ENCODE measurements at regions not wholly inside any gene's neighbourhood (a gene's known extent, or its start where the extent isn't known, plus 50 kb on each side); places are given as distances from the start of the nearest gene placed in this dataset.

DNA sequence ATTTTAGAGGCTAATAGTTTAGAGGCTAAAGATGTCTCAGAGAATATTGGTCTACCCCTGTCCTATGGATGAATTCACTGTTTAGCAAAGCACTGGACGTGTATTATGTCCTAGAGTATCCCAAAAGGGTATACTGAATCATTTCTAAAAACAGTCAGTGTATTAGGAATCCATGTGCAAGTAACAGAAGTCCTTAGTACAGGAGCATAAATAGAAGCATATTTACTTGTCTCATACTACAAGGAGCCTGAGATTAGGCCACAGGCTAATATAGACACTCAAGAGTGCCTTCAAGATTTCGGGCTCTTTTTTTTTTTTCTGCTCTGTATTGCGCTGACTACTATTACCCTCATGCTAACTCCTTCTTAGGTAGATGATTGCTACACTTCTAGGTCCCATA, 518.9 kb downstream of the USP25 start:
- TF ChIP-seq, protein P1, sequence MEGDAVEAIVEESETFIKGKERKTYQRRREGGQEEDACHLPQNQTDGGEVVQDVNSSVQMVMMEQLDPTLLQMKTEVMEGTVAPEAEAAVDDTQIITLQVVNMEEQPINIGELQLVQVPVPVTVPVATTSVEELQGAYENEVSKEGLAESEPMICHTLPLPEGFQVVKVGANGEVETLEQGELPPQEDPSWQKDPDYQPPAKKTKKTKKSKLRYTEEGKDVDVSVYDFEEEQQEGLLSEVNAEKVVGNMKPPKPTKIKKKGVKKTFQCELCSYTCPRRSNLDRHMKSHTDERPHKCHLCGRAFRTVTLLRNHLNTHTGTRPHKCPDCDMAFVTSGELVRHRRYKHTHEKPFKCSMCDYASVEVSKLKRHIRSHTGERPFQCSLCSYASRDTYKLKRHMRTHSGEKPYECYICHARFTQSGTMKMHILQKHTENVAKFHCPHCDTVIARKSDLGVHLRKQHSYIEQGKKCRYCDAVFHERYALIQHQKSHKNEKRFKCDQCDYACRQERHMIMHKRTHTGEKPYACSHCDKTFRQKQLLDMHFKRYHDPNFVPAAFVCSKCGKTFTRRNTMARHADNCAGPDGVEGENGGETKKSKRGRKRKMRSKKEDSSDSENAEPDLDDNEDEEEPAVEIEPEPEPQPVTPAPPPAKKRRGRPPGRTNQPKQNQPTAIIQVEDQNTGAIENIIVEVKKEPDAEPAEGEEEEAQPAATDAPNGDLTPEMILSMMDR (conservative IDR thresholded peaks at IDR 0.05; ENCODE audit: low read depth, low read length): no peak
- no peak for TF ChIP-seq EZH2 (IDR thresholded peaks at IDR 0.05; ENCODE audit: borderline replicate concordance, low read depth, low read length, poor library complexity, severe bottlenecking)

Data from A673 (cell line).